Ovary (tissue), 7 donors: ENCODE measurements at regions not wholly inside any gene's neighbourhood (a gene's known extent, or its start where the extent isn't known, plus 50 kb on each side); places are given as distances from the start of the nearest gene placed in this dataset.

Experiments
- DNase-seq, 5 donors: peaks; one replicate each; pipeline ENCODE4 v3.0.0-alpha.2; 2019 to 2020
- H3K27ac ChIP-seq, 2 donors: fragments of 200-600 bp; one replicate each; pipeline versions ENCODE4 v1.5.1 to v1.8.0; 2019 to 2022
- H3K27me3 ChIP-seq: fragments of 200-600 bp; one replicate; pipeline ENCODE4 v1.8.0; 2022
- H3K36me3 ChIP-seq: fragments of 200-600 bp; sonication (generic); one replicate; pipeline ENCODE4 v1.5.1; 2019
- H3K4me1 ChIP-seq: one replicate; pipeline ENCODE4 v1.8.1; 2013; ENCODE audit warnings: mild to moderate bottlenecking, moderate library complexity; ENCODE audit not compliant: insufficient read depth
- H3K4me3 ChIP-seq: fragments of 200-600 bp; sonication (generic); one replicate; pipeline ENCODE4 v1.5.1; 2017
- H3K9me3 ChIP-seq, 2 donors: fragments of 200-600 bp in 1 of 2; sonication (generic) in 1 of 2; one replicate each; pipeline versions ENCODE4 v1.5.1 to v1.8.1; 2013 to 2019; ENCODE audit warnings: mild to moderate bottlenecking in 1 of 2, moderate library complexity in 1 of 2
- CTCF ChIP-seq, 3 donors: fragments of 450-650 bp in 2 of 3; fragments of 200-600 bp in 1 of 3; IDR thresholded peaks; one replicate each; pipeline versions ENCODE4 v1.5.1 to v1.8.0; 2016 to 2022; ENCODE audit warnings: antibody characterized with exemption in 3 of 3, mild to moderate bottlenecking in 1 of 3
- EP300 ChIP-seq: sonication (generic); formaldehyde crosslinking; IDR thresholded peaks from one replicate; pipeline ENCODE4 v1.6.1; 2017; ENCODE audit warnings: antibody characterized with exemption
- POLR2A ChIP-seq: fragments of 450-650 bp; IDR thresholded peaks from one replicate; pipeline ENCODE4 v1.6.1; 2017; ENCODE audit warnings: antibody characterized with exemption, mild to moderate bottlenecking, moderate library complexity
- WGBS, 3 donors: extraction: QIAGEN DNeasy Blood & Tissue Kit in 1 of 3; methylation state at CpG; one replicate each; pipeline versions ENCODE4 v1.1.5 to v1.1.7; 2013 to 2017; 5-methylcytosine and 5-hydroxymethylcytosine counted together
- intact Hi-C, 4 donors: fragments of 100-400 bp; cut with DNase I; formaldehyde crosslinking; loops; one replicate each; pipeline versions ENCODE4 v1.11.0 to v1.15.1; 2022 to 2023
- donor health status: DM: no; HTN: no; CAD: no; lungs with moderate emphysema.
- donor health status: DM: no; HTN: no; CAD: no.
- donor health status: Bipolar disorder and iron deficiency.
- donor health status: DM: no; HTN: no; CAD: no.
- donor health status: DM: yes; HTN: yes; CAD: no.

GRCh38 chr10:124315591-124316270 is 103.0 kb downstream of the OAT start:
- no peaks in the 10 kb centered on the region for H3K4me1 ChIP-seq
- WGBS, 3 donors = 69 to 71% (median 70%) methylated on average over 6 of the region's 6 CpGs
- no peaks in the 10 kb centered on the region for H3K27me3 ChIP-seq
- intact Hi-C loops = no loop called here
- DNase-seq = no peak
- TF ChIP-seq POLR2A = no peak
- TF ChIP-seq EP300 = no peak
- no peak for TF ChIP-seq CTCF (IDR thresholded peaks at IDR 0.05)
- H3K27ac ChIP-seq = no peak overlapping the region
- H3K4me3 ChIP-seq = no peak overlapping the region
- H3K9me3 ChIP-seq = no peaks in the 10 kb centered on the region
- no peaks in the 10 kb centered on the region for H3K36me3 ChIP-seq

GRCh38 chr10:124313374-124313773 is 105.3 kb downstream of the OAT start:
- intact Hi-C loops = no loop called here
- no peaks in the 10 kb centered on the region for H3K27me3 ChIP-seq
- H3K4me3 ChIP-seq = no peak overlapping the region
- 92 to 98% (median 98%) methylated on average over 4 of the region's 4 CpGs for WGBS, 3 donors
- no peaks in the 10 kb centered on the region for H3K9me3 ChIP-seq
- no peak for DNase-seq
- H3K36me3 ChIP-seq = no peaks in the 10 kb centered on the region
- TF ChIP-seq POLR2A = no peak
- TF ChIP-seq CTCF (IDR thresholded peaks at IDR 0.05) = no peak
- no peak for TF ChIP-seq EP300
- no peaks in the 10 kb centered on the region for H3K4me1 ChIP-seq
- H3K27ac ChIP-seq = no peak overlapping the region

GRCh38 chr10:124308811-124309210 is 109.9 kb downstream of the OAT start:
- intact Hi-C loops = no loop called here
- no peak overlapping the region for H3K27ac ChIP-seq
- H3K4me3 ChIP-seq = no peak overlapping the region
- H3K9me3 ChIP-seq = no peaks in the 10 kb centered on the region
- H3K27me3 ChIP-seq = no peaks in the 10 kb centered on the region
- TF ChIP-seq EP300 (no peak), CTCF (IDR thresholded peaks at IDR 0.05) (no peak), POLR2A (no peak)
- H3K4me1 ChIP-seq = no peaks in the 10 kb centered on the region
- no peaks in the 10 kb centered on the region for H3K36me3 ChIP-seq
- DNase-seq = peak in 1 of 5 donors; percentile 7
- 85 to 90% (median 89%) methylated on average over 7 of the region's 7 CpGs for WGBS, 3 donors

GRCh38 chr10:124308056-124308645 is 110.6 kb downstream of the OAT start:
- Histone ChIP-seq H3K27ac (no peak overlapping the region), H3K36me3 (no peaks in the 10 kb centered on the region), H3K9me3 (no peaks in the 10 kb centered on the region), H3K4me1 (no peaks in the 10 kb centered on the region), H3K27me3 (no peaks in the 10 kb centered on the region), H3K4me3 (no peak overlapping the region)
- DNase-seq = peak in 1 of 5 donors; percentile 10
- TF ChIP-seq POLR2A = no peak
- TF ChIP-seq CTCF (IDR thresholded peaks at IDR 0.05) = no peak
- no peak for TF ChIP-seq EP300
- intact Hi-C loops = no loop called here
- WGBS, 3 donors = 81 to 85% (median 85%) methylated on average over 16 of the region's 16 CpGs
